ENCODE measurements at regions not wholly inside any gene's neighbourhood (a gene's known extent, or its start where the extent isn't known, plus 50 kb on each side); places are given as distances from the start of the nearest gene placed in this dataset.

- H3K4me3 ChIP-seq (ENCODE audit: low read depth in 1 of 3, low read length in 3 of 3) = no peak overlapping the region
- no peaks in the 10 kb centered on the region for H3K9me3 ChIP-seq (ENCODE audit: control insufficient read depth in 4 of 4, low read length in 3 of 4)
- H3K36me3 ChIP-seq (ENCODE audit: control insufficient read depth in 4 of 4, insufficient read depth in 3 of 4, low read depth in 1 of 4, low read length in 3 of 4) = no peaks in the 10 kb centered on the region
- WGBS = 83% methylated on average over 15 of the region's 15 CpGs
- DNase-seq (ENCODE audit: low spot score) = no peak
- H3K27ac ChIP-seq (ENCODE audit: low read depth in 1 of 2, low read length in 2 of 2) = no peak overlapping the region
- no peaks in the 10 kb centered on the region for H3K4me1 ChIP-seq (ENCODE audit: control insufficient read depth in 4 of 4, insufficient read depth in 4 of 4, low read length in 3 of 4)
- H3K27me3 ChIP-seq (ENCODE audit: control insufficient read depth in 4 of 4, insufficient read depth in 4 of 4, low read length in 3 of 4) = no peaks in the 10 kb centered on the region
- H3K9ac ChIP-seq (ENCODE audit: low read depth in 1 of 2, low read length in 2 of 2) = no peak overlapping the region
- TF ChIP-seq, protein P1, sequence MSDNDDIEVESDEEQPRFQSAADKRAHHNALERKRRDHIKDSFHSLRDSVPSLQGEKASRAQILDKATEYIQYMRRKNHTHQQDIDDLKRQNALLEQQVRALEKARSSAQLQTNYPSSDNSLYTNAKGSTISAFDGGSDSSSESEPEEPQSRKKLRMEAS (IDR thresholded peaks at IDR 0.05) = no peak
- TF ChIP-seq NR2F2 (IDR thresholded peaks at IDR 0.05) = no peak
- no peak for TF ChIP-seq FOXA1 (IDR thresholded peaks at IDR 0.05)
- no peak for TF ChIP-seq EGR1 (IDR thresholded peaks at IDR 0.05; ENCODE audit: low read depth in 2 of 2)
- TF ChIP-seq JUND (IDR thresholded peaks at IDR 0.05) = no peak
- no peak for TF ChIP-seq YY1 (IDR thresholded peaks at IDR 0.05)
- TF ChIP-seq HNF4A (conservative IDR thresholded peaks at IDR 0.05) = no peak
- TF ChIP-seq ZBTB33 (IDR thresholded peaks at IDR 0.05) = no peak
- no peak for TF ChIP-seq REST (IDR thresholded peaks at IDR 0.05)
- no peak for TF ChIP-seq ATF3 (IDR thresholded peaks at IDR 0.05)
- no peak for TF ChIP-seq RAD21 (IDR thresholded peaks at IDR 0.05)
- no peak for TF ChIP-seq TAF1 (conservative IDR thresholded peaks at IDR 0.05)
- no peak for TF ChIP-seq RXRA (IDR thresholded peaks at IDR 0.05)
- TF ChIP-seq GABPA (IDR thresholded peaks at IDR 0.05 in 1 of 2, conservative IDR thresholded peaks at IDR 0.05 in 1 of 2) = no peak
- TF ChIP-seq CTCF (IDR thresholded peaks at IDR 0.05; ENCODE audit: low read depth, low read length, missing input control) = no peak
- TF ChIP-seq HNF4G (IDR thresholded peaks at IDR 0.05) = no peak
These were observed 148.5 kb downstream of the PTPN20 start for GRCh38 chr10:47059606-47060311.

Data from liver (tissue), 8 donors.